ENCODE measurements at regions not wholly inside any gene's neighbourhood (a gene's known extent, or its start where the extent isn't known, plus 50 kb on each side); places are given as distances from the start of the nearest gene placed in this dataset.
"Not testable (repeated sequence)": the region's sequence is repeated elsewhere in the genome, so short reads cannot be mapped to it uniquely, and the experiment has no call there.

DNA sequence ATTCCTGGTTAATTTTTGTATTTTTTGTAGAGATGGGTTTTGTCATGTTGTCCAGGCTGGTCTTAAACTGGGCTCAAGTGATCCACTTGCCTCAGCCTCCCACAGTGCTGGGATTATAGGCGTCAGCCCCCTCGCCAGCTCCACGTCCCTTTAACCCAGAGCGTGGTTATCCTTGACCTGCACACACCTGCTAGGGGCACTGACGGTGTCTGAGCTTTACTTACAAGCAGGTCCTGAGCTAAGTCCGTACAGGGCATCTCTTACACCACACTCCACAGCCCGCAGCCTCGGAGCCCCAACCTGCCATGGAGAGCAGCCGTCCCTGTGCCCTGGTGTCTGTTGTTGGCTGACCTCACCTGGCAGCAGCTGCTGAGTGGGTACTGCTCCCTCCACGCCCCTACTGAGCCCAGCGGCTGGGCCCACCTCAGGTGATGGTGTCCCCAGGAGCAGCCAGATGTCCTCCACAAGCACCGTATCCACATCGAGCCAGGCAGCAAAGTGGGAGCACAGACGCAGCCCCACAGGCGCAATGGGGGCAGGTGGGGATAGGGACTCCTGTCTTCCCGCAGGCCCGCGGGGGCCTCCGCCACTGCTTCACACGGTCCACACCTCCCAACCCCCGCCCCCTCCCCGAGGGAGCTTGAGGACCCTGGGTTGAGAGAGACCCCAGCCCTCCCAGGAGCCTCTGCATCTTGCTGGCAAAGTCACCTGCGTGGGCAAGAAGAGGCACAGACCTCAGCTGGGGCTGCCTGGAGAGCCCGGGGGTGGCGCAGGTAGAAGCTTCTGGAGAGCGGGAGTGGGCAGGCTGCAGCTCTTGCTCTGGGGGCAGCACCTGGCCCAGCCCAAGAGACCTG, 325.4 kb upstream of the SFSWAP start:
- Histone ChIP-seq H3K27ac (no peak overlapping the region), H3K4me1 (no peaks in the 10 kb centered on the region), H3K36me3 (no peaks in the 10 kb centered on the region), H3K9me3 (no peaks in the 10 kb centered on the region), H3K27me3 (peaks cover 0 to 8% (median 5%) of the 10 kb centered on the region in 3 donors), H3K4me3 (no peak overlapping the region)
- ATAC-seq (no peak), DNase-seq (no peak)
- in situ Hi-C loops (cut with MboI; ENCODE audit: low sequenced_read_pairs in 4 of 4), result no loop called here
- intact Hi-C loops (cut with DNase I; ENCODE audit: low total_unique reads), result no loop called here
- no peak for TF ChIP-seq POLR2A (IDR thresholded peaks at IDR 0.05)
- TF ChIP-seq, protein P1, sequence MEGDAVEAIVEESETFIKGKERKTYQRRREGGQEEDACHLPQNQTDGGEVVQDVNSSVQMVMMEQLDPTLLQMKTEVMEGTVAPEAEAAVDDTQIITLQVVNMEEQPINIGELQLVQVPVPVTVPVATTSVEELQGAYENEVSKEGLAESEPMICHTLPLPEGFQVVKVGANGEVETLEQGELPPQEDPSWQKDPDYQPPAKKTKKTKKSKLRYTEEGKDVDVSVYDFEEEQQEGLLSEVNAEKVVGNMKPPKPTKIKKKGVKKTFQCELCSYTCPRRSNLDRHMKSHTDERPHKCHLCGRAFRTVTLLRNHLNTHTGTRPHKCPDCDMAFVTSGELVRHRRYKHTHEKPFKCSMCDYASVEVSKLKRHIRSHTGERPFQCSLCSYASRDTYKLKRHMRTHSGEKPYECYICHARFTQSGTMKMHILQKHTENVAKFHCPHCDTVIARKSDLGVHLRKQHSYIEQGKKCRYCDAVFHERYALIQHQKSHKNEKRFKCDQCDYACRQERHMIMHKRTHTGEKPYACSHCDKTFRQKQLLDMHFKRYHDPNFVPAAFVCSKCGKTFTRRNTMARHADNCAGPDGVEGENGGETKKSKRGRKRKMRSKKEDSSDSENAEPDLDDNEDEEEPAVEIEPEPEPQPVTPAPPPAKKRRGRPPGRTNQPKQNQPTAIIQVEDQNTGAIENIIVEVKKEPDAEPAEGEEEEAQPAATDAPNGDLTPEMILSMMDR (IDR thresholded peaks at IDR 0.05 in 4 of 5, conservative IDR thresholded peaks at IDR 0.05 in 1 of 5), result no peak

DNA sequence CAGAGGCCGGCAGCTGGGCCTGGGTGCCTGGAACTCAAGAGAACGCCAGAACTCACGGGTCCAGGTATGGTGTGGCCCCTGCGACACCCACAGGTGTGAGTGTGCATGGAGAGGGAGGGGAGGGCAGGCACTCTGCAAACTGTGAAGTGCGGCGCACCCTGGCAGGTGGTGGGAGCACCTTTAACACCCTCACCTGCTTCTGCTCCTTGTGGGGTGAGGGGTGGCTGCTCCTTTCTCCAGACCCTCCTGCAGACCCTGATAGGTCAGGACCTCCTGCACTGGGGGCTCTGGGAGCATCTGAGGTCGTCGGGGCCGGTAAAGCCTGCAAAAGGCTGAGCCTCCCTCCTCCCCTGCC, 324.7 kb upstream of the SFSWAP start:
- intact Hi-C loops (cut with DNase I; ENCODE audit: low total_unique reads), result no loop called here
- peaks cover 0 to 5% (median 3%) of the 10 kb centered on the region in 3 donors for H3K27me3 ChIP-seq
- no peaks in the 10 kb centered on the region for H3K9me3 ChIP-seq

DNA sequence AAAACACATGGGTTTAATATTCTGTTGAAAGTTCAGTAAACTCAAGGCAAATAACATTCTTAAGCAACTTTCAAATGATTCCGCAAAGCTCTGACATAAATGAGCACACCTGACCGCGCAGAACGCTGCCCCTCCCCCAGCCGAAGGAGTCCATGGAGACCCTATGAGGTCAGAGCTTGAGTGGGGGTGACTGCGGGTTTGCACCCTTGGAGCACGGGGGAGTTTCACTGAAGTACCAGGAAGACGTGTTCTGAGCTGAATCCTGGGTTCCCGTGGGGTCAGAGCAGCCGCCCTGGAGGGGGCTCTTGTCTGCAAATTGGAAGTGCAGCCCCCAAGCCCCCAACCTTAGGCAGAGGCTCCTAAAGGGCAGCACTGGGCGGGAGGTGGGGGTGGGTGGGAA, 324.1 kb upstream of the SFSWAP start:
- in situ Hi-C loops (cut with MboI; ENCODE audit: low sequenced_read_pairs in 4 of 4), result no loop called here
- H3K4me3 ChIP-seq, result no peak overlapping the region
- no peaks in the 10 kb centered on the region for H3K4me1 ChIP-seq
- H3K36me3 ChIP-seq, result no peaks in the 10 kb centered on the region
- no peak overlapping the region for H3K27ac ChIP-seq
- peaks cover 0 to under 1% (median 0%) of the 10 kb centered on the region in 3 donors for H3K27me3 ChIP-seq
- intact Hi-C loops (cut with DNase I; ENCODE audit: low total_unique reads), result no loop called here
- DNase-seq (no peak), ATAC-seq (no peak)
- TF ChIP-seq, protein P1 (IDR thresholded peaks at IDR 0.05 in 4 of 5, conservative IDR thresholded peaks at IDR 0.05 in 1 of 5), result no peak
- no peak for TF ChIP-seq POLR2A (IDR thresholded peaks at IDR 0.05)
- no peaks in the 10 kb centered on the region for H3K9me3 ChIP-seq

More for the DNA sequence above, 324.7 kb upstream of the SFSWAP start:
- Histone ChIP-seq H3K4me1 (no peaks in the 10 kb centered on the region), H3K36me3 (no peaks in the 10 kb centered on the region), H3K4me3 (no peak overlapping the region), H3K27ac (no peak overlapping the region)
- in situ Hi-C loops (cut with MboI; ENCODE audit: low sequenced_read_pairs in 4 of 4), result no loop called here
- DNase-seq (no peak), ATAC-seq (no peak)
- TF ChIP-seq POLR2A (IDR thresholded peaks at IDR 0.05), result no peak
- TF ChIP-seq, protein P1 (IDR thresholded peaks at IDR 0.05 in 4 of 5, conservative IDR thresholded peaks at IDR 0.05 in 1 of 5), result no peak

DNA sequence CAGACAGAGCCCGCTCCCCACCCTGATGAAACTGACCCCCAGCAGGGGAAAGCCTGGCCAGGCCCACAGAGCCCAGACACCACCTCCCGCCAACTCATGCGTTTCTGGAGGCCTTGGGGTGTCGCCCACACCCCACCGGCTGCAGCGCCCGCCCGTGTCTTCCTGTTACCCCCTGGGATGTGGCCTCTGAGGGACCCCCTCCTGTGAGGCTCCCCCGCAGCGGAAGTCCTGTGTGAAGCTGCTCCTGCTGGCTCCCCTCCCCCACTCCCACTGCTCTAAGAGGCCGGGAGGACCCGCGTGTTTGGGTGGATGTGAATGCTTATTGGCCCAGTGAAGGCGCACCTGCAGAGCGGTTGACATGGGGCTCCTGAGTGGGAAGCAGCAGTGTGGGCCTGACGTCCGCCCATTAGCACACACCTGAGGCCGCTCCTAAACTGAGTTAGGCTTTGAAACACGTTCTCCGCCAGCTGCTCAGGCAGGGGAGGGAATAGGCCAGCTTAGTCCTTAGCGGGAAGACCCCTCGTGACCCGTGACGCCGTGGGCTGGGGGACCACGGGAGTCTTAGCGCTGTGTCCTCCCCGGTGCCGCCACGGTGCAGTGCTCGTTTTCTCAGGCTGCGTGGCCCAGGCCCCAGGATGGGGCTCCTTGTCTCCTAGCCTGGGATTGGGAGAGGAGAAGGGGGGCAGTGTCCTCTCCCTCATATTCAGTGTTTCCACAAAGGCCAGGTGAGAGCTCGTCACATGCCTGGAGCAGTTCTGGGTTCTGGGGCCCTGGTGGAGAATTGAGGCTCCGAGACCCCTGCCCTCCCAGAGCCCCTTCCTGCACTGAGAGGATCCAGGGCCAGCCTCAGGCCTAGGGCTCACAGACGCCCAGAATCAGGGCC, 323.4 kb upstream of the SFSWAP start:
- intact Hi-C loops (cut with DNase I; ENCODE audit: low total_unique reads) (no loop called here), in situ Hi-C loops (cut with MboI; ENCODE audit: low sequenced_read_pairs in 4 of 4) (no loop called here)
- no peak overlapping the region for H3K4me3 ChIP-seq
- no peaks in the 10 kb centered on the region for H3K9me3 ChIP-seq
- ATAC-seq, result no peak
- H3K36me3 ChIP-seq, result no peaks in the 10 kb centered on the region
- no peak for TF ChIP-seq POLR2A (IDR thresholded peaks at IDR 0.05)
- TF ChIP-seq, protein P1 (IDR thresholded peaks at IDR 0.05 in 4 of 5, conservative IDR thresholded peaks at IDR 0.05 in 1 of 5), result no peak
- H3K27me3 ChIP-seq, result no peaks in the 10 kb centered on the region
- no peaks in the 10 kb centered on the region for H3K4me1 ChIP-seq
- H3K27ac ChIP-seq, result no peak overlapping the region
- DNase-seq, result no peak

DNA sequence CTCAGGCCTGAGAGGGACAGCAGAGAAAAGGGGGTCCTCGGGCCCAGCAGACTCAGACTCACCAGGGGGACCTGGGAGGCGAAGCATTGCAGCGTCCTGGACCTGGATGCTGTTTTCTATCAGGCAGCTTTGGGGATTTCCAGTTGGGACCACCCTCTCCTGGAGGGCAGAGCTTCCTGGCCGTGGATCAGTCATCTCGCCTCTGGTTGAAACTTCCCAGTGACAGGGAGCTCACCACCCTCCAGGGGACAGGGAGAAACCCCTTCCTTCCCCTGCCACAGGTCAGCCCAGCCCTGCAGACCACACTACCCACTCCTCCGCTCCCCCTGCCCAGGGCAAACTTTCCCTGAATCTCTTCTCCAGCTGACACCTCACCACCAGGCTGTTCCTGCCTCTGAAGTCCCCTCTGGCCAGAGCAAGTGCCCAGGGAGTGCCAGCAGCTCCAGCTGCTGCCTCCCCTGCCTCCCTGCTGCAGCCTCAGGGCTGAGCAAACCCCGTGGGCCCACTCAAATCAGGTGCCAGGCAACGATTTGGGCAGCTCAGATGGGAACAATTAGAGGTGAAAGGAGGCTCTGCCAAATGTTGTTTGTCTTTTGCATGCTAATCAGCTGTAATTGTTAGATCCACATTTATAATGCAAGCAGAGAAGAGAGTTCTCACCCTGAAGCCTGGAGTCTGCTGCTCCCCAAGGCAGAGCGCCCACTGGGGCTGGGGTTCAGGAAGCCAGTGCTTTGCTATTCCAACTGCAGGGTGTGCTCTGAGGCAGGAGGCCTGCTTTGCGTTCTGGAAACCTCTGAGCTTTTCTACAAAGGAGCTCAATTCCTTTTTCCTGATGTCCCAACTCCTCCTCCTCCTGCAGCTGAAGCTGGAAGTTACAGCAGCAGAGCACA, 322.5 kb upstream of the SFSWAP start:
- ATAC-seq; H3K27ac ChIP-seq; in situ Hi-C loops (cut with MboI; ENCODE audit: low sequenced_read_pairs in 4 of 4); H3K4me3 ChIP-seq; DNase-seq; H3K9me3 ChIP-seq; intact Hi-C loops (cut with DNase I; ENCODE audit: low total_unique reads); H3K4me1 ChIP-seq; H3K36me3 ChIP-seq; H3K27me3 ChIP-seq: not testable (repeated sequence)

Data from gastrocnemius medialis (tissue), 4 donors.